SU-DHL-6 (cell line): ENCODE measurements at regions not wholly inside any gene's neighbourhood (a gene's known extent, or its start where the extent isn't known, plus 50 kb on each side); places are given as distances from the start of the nearest gene placed in this dataset.

Source experiments
- CTCF ChIP-seq: fragments of 200-600 bp; sonication (generic); IDR thresholded peaks from one replicate; pipeline ENCODE4 v1.5.1; 2017; ENCODE audit warnings: antibody characterized with exemption, mild to moderate bottlenecking, low read length, moderate library complexity; ENCODE audit not compliant: insufficient read depth, poor library complexity, severe bottlenecking
- EZH2phosphoT487 ChIP-seq: fragments of 200-600 bp; sonication (generic), shearing (Covaris generic); conservative IDR thresholded peaks from 2 replicates; pipeline ENCODE4 v1.6.1; 2018; ENCODE audit warnings: mild to moderate bottlenecking, antibody characterized with exemption, low read length, moderate library complexity, mixed read lengths

GRCh38 chr9:21558615-21559401 is 76.7 kb upstream of the IFNE start:
- TF ChIP-seq CTCF (no peak), EZH2phosphoT487 (no peak)
